Activated naive CD4-positive, alpha-beta T cell treated with anti-CD3 and anti-CD28 coated beads, Interleukin-2, amount 50 U/mL, for 24 hours (primary cell): ENCODE measurements at regions not wholly inside any gene's neighbourhood (a gene's known extent, or its start where the extent isn't known, plus 50 kb on each side); places are given as distances from the start of the nearest gene placed in this dataset.

Source experiments
- H3K27ac Mint-ChIP-seq: one replicate; pipeline ENCODE4 v1.8.0; 2021; ENCODE audit warnings: mild to moderate bottlenecking, mixed read lengths
- H3K27me3 Mint-ChIP-seq: one replicate; pipeline ENCODE4 v1.8.0; 2021; ENCODE audit warnings: mixed read lengths
- H3K36me3 Mint-ChIP-seq: one replicate; pipeline ENCODE4 v1.8.0; 2021; ENCODE audit warnings: mixed read lengths
- H3K4me1 Mint-ChIP-seq: one replicate; pipeline ENCODE4 v1.8.0; 2021; ENCODE audit warnings: mixed read lengths
- H3K4me3 Mint-ChIP-seq: one replicate; pipeline ENCODE4 v1.8.0; 2021; ENCODE audit warnings: mild to moderate bottlenecking, mixed read lengths
- H3K9me3 Mint-ChIP-seq: one replicate; pipeline ENCODE4 v1.8.0; 2021; ENCODE audit warnings: mixed read lengths

- peaks cover 7% of the 10 kb centered on the region for H3K27me3 Mint-ChIP-seq
- no peaks in the 10 kb centered on the region for H3K9me3 Mint-ChIP-seq
- H3K4me3 Mint-ChIP-seq = no peak overlapping the region
- H3K36me3 Mint-ChIP-seq = no peaks in the 10 kb centered on the region
- H3K27ac Mint-ChIP-seq = no peak overlapping the region
- no peaks in the 10 kb centered on the region for H3K4me1 Mint-ChIP-seq
Measured at GRCh38 chr20:58103961-58104360, 124.5 kb downstream of the ANKRD60 start.

DNA sequence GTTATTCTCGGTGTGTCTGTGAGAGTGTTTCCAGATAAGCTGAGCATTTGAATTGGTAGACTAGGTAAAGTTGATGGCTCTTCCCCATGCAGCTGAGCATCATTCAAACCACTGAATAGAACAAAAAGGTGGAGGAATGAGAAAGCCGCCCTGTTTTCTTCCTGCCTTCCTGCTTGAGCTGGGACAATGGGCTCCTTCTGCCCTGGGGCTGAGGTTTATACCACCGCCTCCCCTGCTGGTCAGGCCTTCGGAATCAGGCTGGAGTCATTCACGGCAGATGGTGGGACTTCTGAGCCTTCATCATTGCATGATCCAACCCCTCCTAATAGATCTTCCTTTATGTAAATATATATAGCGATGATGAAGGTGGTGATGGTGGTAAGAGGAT, 124.9 kb downstream of the ANKRD60 start:
- H3K27me3 Mint-ChIP-seq = peaks cover 7% of the 10 kb centered on the region
- H3K27ac Mint-ChIP-seq = no peak overlapping the region
- H3K9me3 Mint-ChIP-seq = no peaks in the 10 kb centered on the region
- H3K36me3 Mint-ChIP-seq = no peaks in the 10 kb centered on the region
- H3K4me1 Mint-ChIP-seq = no peaks in the 10 kb centered on the region
- no peak overlapping the region for H3K4me3 Mint-ChIP-seq

- Mint-ChIP-seq H3K4me3 (no peak overlapping the region), H3K4me1 (no peaks in the 10 kb centered on the region), H3K9me3 (no peaks in the 10 kb centered on the region), H3K27me3 (peaks cover 7% of the 10 kb centered on the region), H3K27ac (no peak overlapping the region), H3K36me3 (no peaks in the 10 kb centered on the region)
Measured at GRCh38 chr20:58102744-58103516, 125.5 kb downstream of the ANKRD60 start.

DNA sequence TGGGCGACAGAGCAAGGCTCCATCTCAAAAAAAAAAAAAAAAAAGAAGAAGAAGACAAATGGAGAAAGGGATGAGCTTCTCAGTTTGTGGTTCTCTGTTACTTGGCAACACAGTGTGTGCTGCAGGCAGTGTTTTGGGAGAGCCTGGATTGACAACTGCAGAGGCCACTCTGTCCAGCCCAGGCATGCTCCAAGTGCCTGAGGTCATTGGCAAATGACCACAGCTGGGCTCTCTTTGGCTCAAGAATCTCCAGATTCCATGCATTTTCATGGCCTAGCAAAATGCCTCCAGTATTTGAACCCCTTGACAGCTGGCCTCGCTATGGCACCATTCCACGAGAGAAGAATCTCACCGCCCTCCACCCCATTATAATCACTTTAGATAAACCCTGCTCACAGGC, 126.2 kb downstream of the ANKRD60 start:
- Mint-ChIP-seq H3K36me3 (no peaks in the 10 kb centered on the region), H3K9me3 (no peaks in the 10 kb centered on the region), H3K27me3 (peaks cover 4% of the 10 kb centered on the region), H3K27ac (no peak overlapping the region), H3K4me1 (no peaks in the 10 kb centered on the region), H3K4me3 (no peak overlapping the region)

- Mint-ChIP-seq H3K4me1 (no peaks in the 10 kb centered on the region), H3K27me3 (peaks cover 4% of the 10 kb centered on the region), H3K36me3 (no peaks in the 10 kb centered on the region), H3K4me3 (no peak overlapping the region), H3K9me3 (no peaks in the 10 kb centered on the region), H3K27ac (no peak overlapping the region)
Measured at GRCh38 chr20:58100731-58101356, 127.6 kb downstream of the ANKRD60 start.

DNA sequence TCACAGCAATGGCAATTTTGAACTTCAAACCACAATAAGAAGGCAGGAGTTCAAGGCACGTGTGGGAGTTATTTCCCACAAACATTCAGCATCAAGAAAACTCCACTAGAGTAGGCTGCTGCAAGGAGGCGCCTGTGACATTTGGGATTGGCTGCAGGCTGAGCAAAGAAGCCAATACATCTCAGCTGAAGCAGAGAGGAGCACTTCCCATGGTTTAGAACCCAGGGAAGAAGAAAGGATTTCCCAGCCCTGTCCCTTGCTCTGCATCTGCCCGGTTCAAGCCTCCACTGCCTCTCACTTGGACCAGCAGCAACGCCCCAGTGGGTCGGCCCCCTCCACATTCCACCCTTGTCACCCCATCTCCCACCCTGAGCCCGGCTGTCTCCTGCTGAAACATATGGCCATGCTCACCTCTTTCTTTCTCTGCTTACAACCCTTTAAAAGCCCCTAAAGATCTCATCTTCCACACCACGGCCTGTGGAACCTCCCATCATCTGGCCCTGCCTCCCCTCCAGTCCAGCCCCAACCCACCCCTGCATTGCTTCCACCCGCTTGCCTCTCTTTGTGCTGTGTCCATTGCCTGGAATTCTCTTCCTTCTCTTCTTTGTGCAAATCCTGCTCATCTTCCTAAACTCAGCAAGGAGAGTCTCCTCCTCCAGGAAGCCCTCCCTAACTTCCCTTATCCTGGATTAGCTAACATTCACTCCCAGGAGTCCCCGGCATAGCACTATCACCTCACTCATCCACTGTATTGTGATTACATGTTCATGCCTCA, 128.3 kb downstream of the ANKRD60 start:
- no peaks in the 10 kb centered on the region for H3K9me3 Mint-ChIP-seq

DNA sequence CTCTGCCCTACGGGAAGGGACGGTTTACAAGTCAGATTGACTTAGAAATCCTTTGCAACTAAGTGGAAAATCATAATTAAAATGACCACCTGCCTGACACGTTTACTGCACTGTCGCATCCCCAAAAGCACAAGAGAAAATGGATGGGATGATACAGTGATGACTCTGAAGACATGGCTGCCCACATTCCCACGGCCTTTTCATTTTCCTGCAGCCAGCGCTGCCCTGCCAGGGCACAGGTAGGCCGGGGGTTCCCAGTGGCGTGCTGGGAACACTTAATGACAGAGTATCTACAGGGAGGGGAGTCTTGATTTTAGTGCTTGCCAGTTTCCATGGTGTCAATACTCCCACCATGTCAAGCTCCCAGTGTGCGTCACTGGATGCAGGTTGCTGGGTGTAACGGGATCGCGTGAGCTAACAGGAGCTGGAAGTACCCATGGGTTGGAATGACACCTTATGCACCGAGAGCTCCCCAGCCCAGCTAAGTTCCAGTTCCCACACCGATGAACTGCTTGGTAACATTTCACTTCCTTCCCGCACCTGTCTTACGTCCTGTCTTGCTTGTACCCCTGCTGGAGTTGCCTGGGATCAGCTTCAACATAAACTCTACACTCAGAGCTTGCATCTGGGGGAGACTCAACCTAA, 129.0 kb downstream of the ANKRD60 start:
- Mint-ChIP-seq H3K27me3 (no peaks in the 10 kb centered on the region), H3K9me3 (no peaks in the 10 kb centered on the region), H3K27ac (no peak overlapping the region), H3K4me1 (no peaks in the 10 kb centered on the region), H3K4me3 (no peak overlapping the region), H3K36me3 (no peaks in the 10 kb centered on the region)

More for the DNA sequence above, 128.3 kb downstream of the ANKRD60 start:
- Mint-ChIP-seq H3K36me3 (no peaks in the 10 kb centered on the region), H3K4me1 (no peaks in the 10 kb centered on the region), H3K27me3 (peaks cover 1% of the 10 kb centered on the region), H3K27ac (no peak overlapping the region), H3K4me3 (no peak overlapping the region)

- no peaks in the 10 kb centered on the region for H3K9me3 Mint-ChIP-seq
- no peak overlapping the region for H3K27ac Mint-ChIP-seq
Measured at GRCh38 chr20:58098571-58098970, 129.9 kb downstream of the ANKRD60 start.

GRCh38 chr20:58097943-58098342, 130.5 kb downstream of the ANKRD60 start:
- Mint-ChIP-seq H3K27ac (no peak overlapping the region), H3K27me3 (no peaks in the 10 kb centered on the region), H3K4me1 (no peaks in the 10 kb centered on the region), H3K4me3 (no peak overlapping the region), H3K9me3 (no peaks in the 10 kb centered on the region), H3K36me3 (no peaks in the 10 kb centered on the region)

More at GRCh38 chr20:58098571-58098970, 129.9 kb downstream of the ANKRD60 start:
- Mint-ChIP-seq H3K36me3 (no peaks in the 10 kb centered on the region), H3K4me1 (no peaks in the 10 kb centered on the region), H3K27me3 (no peaks in the 10 kb centered on the region), H3K4me3 (no peak overlapping the region)

DNA sequence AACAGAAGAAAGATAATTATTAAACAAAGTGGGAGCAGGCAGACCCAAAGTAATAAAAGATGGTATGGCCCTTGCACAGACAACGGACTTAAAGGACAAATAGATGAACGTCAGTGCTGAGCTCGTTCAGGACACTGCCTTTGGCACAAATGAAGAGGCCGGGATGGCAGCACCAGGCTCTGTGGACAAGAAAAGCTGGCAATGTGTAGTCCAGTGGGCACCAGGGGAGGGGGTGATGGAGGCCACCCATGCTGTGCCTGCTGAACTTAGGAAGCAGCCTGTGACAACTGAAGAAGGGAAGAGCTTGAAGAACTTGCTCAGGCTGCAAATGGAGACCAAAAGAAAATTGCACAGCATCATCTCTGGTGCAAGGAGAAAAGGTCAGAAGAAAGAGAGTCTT, 131.0 kb downstream of the ANKRD60 start:
- Mint-ChIP-seq H3K27me3 (no peaks in the 10 kb centered on the region), H3K27ac (no peak overlapping the region), H3K4me3 (no peak overlapping the region), H3K36me3 (no peaks in the 10 kb centered on the region), H3K4me1 (no peaks in the 10 kb centered on the region), H3K9me3 (no peaks in the 10 kb centered on the region)

GRCh38 chr20:58096880-58097423, 131.5 kb downstream of the ANKRD60 start:
- Mint-ChIP-seq H3K9me3 (no peaks in the 10 kb centered on the region), H3K4me3 (no peak overlapping the region), H3K27me3 (no peaks in the 10 kb centered on the region), H3K27ac (no peak overlapping the region), H3K4me1 (no peaks in the 10 kb centered on the region), H3K36me3 (no peaks in the 10 kb centered on the region)

GRCh38 chr20:58094698-58095097, 133.8 kb downstream of the ANKRD60 start:
- Mint-ChIP-seq H3K27me3 (peaks cover 1% of the 10 kb centered on the region), H3K4me3 (no peak overlapping the region), H3K36me3 (no peaks in the 10 kb centered on the region), H3K9me3 (no peaks in the 10 kb centered on the region), H3K4me1 (no peaks in the 10 kb centered on the region), H3K27ac (no peak overlapping the region)

DNA sequence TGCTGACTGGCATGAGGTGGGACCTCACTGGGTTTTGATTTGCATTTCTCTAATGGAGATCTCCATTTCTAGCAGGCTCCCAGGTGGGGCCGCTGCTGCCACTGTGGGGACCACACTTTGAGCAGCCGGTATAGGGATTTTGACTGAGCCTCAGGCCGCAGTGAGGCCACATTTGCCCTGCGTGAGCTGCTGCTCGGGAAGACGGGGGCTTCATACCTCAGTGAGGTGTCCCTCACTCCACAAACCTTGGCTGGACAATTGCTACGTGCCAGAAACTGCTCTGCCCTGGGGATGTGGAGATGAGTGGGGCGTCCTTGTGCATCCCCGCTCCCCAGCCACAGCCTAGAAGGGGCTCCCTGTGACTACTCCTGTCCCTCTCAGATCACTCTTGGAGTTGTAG, 134.3 kb downstream of the ANKRD60 start:
- Mint-ChIP-seq H3K27me3 (peaks cover 1% of the 10 kb centered on the region), H3K4me1 (no peaks in the 10 kb centered on the region), H3K27ac (no peak overlapping the region), H3K36me3 (no peaks in the 10 kb centered on the region), H3K4me3 (no peak overlapping the region), H3K9me3 (no peaks in the 10 kb centered on the region)

GRCh38 chr20:58092871-58093270, 135.6 kb downstream of the ANKRD60 start:
- H3K4me3 Mint-ChIP-seq = no peak overlapping the region
- H3K36me3 Mint-ChIP-seq = no peaks in the 10 kb centered on the region
- no peaks in the 10 kb centered on the region for H3K4me1 Mint-ChIP-seq
- no peaks in the 10 kb centered on the region for H3K9me3 Mint-ChIP-seq
- H3K27ac Mint-ChIP-seq = no peak overlapping the region
- peaks cover 1% of the 10 kb centered on the region for H3K27me3 Mint-ChIP-seq

GRCh38 chr20:58092353-58092752, 136.1 kb downstream of the ANKRD60 start:
- no peaks in the 10 kb centered on the region for H3K9me3 Mint-ChIP-seq
- H3K27ac Mint-ChIP-seq = no peak overlapping the region
- H3K27me3 Mint-ChIP-seq = peaks cover 1% of the 10 kb centered on the region
- no peaks in the 10 kb centered on the region for H3K4me1 Mint-ChIP-seq
- H3K36me3 Mint-ChIP-seq = no peaks in the 10 kb centered on the region
- H3K4me3 Mint-ChIP-seq = no peak overlapping the region
